H1 (cell line): ENCODE measurements at regions not wholly inside any gene's neighbourhood (a gene's known extent, or its start where the extent isn't known, plus 50 kb on each side); places are given as distances from the start of the nearest gene placed in this dataset.

Experiments
- CTCF ChIA-PET: fragments of 300-600 bp; sonication (Branson Sonifier 250); formaldehyde crosslinking; loops from one replicate; lab custom pipeline; 2021; ENCODE audit not compliant: partially characterized antibody; lab: Charles Lee
- POLR2A ChIA-PET: fragments of 300-600 bp; sonication (Branson Sonifier 250); formaldehyde crosslinking; loops from one replicate; lab custom pipeline; 2021; ENCODE audit warnings: inconsistent platforms; ENCODE audit not compliant: partially characterized antibody; lab: Charles Lee
- DNase-seq, 2 experiments: peaks; one replicate each; pipeline versions ENCODE4 v3.0.0 to v3.0.0-alpha.2; 2010 to 2022; ENCODE audit warnings: low spot score in 2 of 2, low read depth in 1 of 2, mixed read lengths in 1 of 2
- FAIRE-seq: peaks from 2 replicates; lab custom pipeline; 2011; peaks lifted over from hg19 to GRCh38; lab: Jason Lieb, UNC
- H2AFZ ChIP-seq: 2 replicates; pipeline ENCODE4 v1.8.1; 2012; ENCODE audit warnings: low read length, inconsistent platforms
- H2AK5ac ChIP-seq: 2 replicates; pipeline ENCODE4 v1.6.1; 2013; ENCODE audit warnings: low read depth, low read length
- H2BK120ac ChIP-seq: replicated peaks from 2 replicates; pipeline ENCODE3; 2013; ENCODE audit warnings: low read depth, low read length, inconsistent platforms
- H2BK12ac ChIP-seq: 2 replicates; pipeline ENCODE4 v1.6.1; 2013; ENCODE audit warnings: low read depth, low read length
- H2BK15ac ChIP-seq: 2 replicates; pipeline ENCODE4 v1.6.1; 2013; ENCODE audit warnings: low read length
- H2BK20ac ChIP-seq: 2 replicates; pipeline ENCODE4 v1.6.1; 2013; ENCODE audit warnings: low read length
- H2BK5ac ChIP-seq: 2 replicates; pipeline ENCODE4 v1.6.1; 2013; ENCODE audit warnings: low read depth, low read length
- H3K14ac ChIP-seq: 2 replicates; pipeline ENCODE4 v1.6.1; 2013; ENCODE audit warnings: inconsistent platforms; ENCODE audit not compliant: insufficient read length
- H3K18ac ChIP-seq: 2 replicates; pipeline ENCODE4 v1.6.1; 2013; ENCODE audit warnings: low read length; ENCODE audit errors: extremely low read depth
- H3K23ac ChIP-seq: 2 replicates; pipeline ENCODE4 v1.6.1; 2013; ENCODE audit warnings: inconsistent platforms; ENCODE audit not compliant: insufficient read length
- H3K23me2 ChIP-seq: 2 replicates; pipeline ENCODE4 v1.6.1; 2013; ENCODE audit warnings: low read depth, low read length
- H3K27ac ChIP-seq: 2 replicates; pipeline ENCODE4 v1.6.1; 2011; ENCODE audit warnings: low read depth, low read length, inconsistent platforms
- H3K27me3 ChIP-seq, 4 experiments: replicated peaks in 1 of 4; 1 replicate in 1 of 4; 2 replicates in 3 of 4; pipeline versions ENCODE4 v1.6.1 to v1.8.1; 2011 to 2013; ENCODE audit warnings: low read length in 3 of 4, mild to moderate bottlenecking in 3 of 4, inconsistent platforms in 2 of 4, mixed read lengths in 2 of 4, moderate library complexity in 1 of 4; ENCODE audit not compliant: control insufficient read depth in 3 of 4, insufficient read depth in 3 of 4; ENCODE audit errors: extremely low read depth in 1 of 4
- H3K36me3 ChIP-seq, 4 experiments: 2 replicates each; pipeline versions ENCODE4 v1.6.1 to v1.8.1; 2011 to 2013; ENCODE audit warnings: mild to moderate bottlenecking in 4 of 4, low read length in 3 of 4, moderate library complexity in 2 of 4, control low read depth in 1 of 4, inconsistent platforms in 1 of 4; ENCODE audit not compliant: insufficient read depth in 4 of 4, control insufficient read depth in 2 of 4
- H3K4ac ChIP-seq: replicated peaks from 2 replicates; pipeline ENCODE3; 2013; ENCODE audit warnings: low read length, low read depth, mixed read lengths, inconsistent platforms; ENCODE audit not compliant: insufficient read length
- H3K4me1 ChIP-seq, 4 experiments: replicated peaks in 1 of 4; 1 replicate in 1 of 4; 2 replicates in 3 of 4; pipeline versions ENCODE4 v1.6.1 to v1.8.1; 2011 to 2013; ENCODE audit warnings: low read length in 3 of 4, inconsistent platforms in 2 of 4, mixed read lengths in 1 of 4; ENCODE audit not compliant: insufficient read depth in 4 of 4, control insufficient read depth in 3 of 4
- H3K4me2 ChIP-seq, 2 experiments: 2 replicates each; pipeline versions ENCODE4 v1.6.1 to v1.8.1; 2011 to 2013; ENCODE audit warnings: low read depth in 2 of 2, low read length in 2 of 2, control low read depth in 1 of 2, inconsistent platforms in 1 of 2, mild to moderate bottlenecking in 1 of 2; ENCODE audit not compliant: insufficient read depth in 1 of 2
- H3K4me3 ChIP-seq, 4 experiments: fragments of 200-600, 300-600 bp in 1 of 4; sonication (generic), shearing (Covaris generic), sonication (Bioruptor Twin) in 1 of 4; 2 replicates each; pipeline versions ENCODE4 v1.5.1 to v1.8.1; 2011 to 2016; ENCODE audit warnings: low read length in 4 of 4, low read depth in 3 of 4, control low read depth in 2 of 4, inconsistent platforms in 2 of 4, mild to moderate bottlenecking in 2 of 4, mixed read lengths in 1 of 4, moderate library complexity in 1 of 4; ENCODE audit not compliant: insufficient read depth in 2 of 4; ENCODE audit errors: extremely low read depth in 1 of 4
- H3K56ac ChIP-seq: replicated peaks from 2 replicates; pipeline ENCODE3; 2013; ENCODE audit warnings: low read depth, mild to moderate bottlenecking, mixed read lengths, low read length, inconsistent platforms; ENCODE audit not compliant: insufficient read length
- H3K79me1 ChIP-seq: 2 replicates; pipeline ENCODE4 v1.6.1; 2013; ENCODE audit warnings: low read depth, low read length, control low read depth
- H3K79me2 ChIP-seq, 2 experiments: 2 replicates each; pipeline versions ENCODE4 v1.6.1 to v1.8.1; 2012 to 2013; ENCODE audit warnings: low read length in 2 of 2, mild to moderate bottlenecking in 2 of 2, inconsistent platforms in 1 of 2; ENCODE audit not compliant: insufficient read depth in 2 of 2, control insufficient read depth in 1 of 2
- H3K9ac ChIP-seq, 4 experiments: replicated peaks in 1 of 4; 1 replicate in 1 of 4; 2 replicates in 3 of 4; pipeline versions ENCODE4 v1.6.1 to v1.8.1; 2011 to 2013; ENCODE audit warnings: low read depth in 3 of 4, low read length in 3 of 4, control low read depth in 2 of 4, mild to moderate bottlenecking in 2 of 4, moderate library complexity in 2 of 4, inconsistent platforms in 1 of 4; ENCODE audit errors: extremely low read depth in 1 of 4
- H3K9me3 ChIP-seq, 2 experiments: 2 replicates each; pipeline versions ENCODE4 v1.6.1 to v1.8.1; 2012 to 2013; ENCODE audit warnings: mild to moderate bottlenecking in 2 of 2, moderate library complexity in 2 of 2, control low read depth in 1 of 2, inconsistent platforms in 1 of 2, low read depth in 1 of 2, low read length in 1 of 2, mixed read lengths in 1 of 2; ENCODE audit not compliant: insufficient read depth in 2 of 2
- H4K20me1 ChIP-seq, 2 experiments: replicated peaks in 1 of 2; 2 replicates each; pipeline versions ENCODE3 to v1.8.1; 2011 to 2013; ENCODE audit warnings: inconsistent platforms in 2 of 2, low read length in 2 of 2, mild to moderate bottlenecking in 1 of 2; ENCODE audit not compliant: insufficient read depth in 2 of 2, control insufficient read depth in 1 of 2
- H4K5ac ChIP-seq: 2 replicates; pipeline ENCODE4 v1.6.1; 2013; ENCODE audit warnings: low read length, low read depth, mixed read lengths, inconsistent platforms; ENCODE audit not compliant: insufficient read length
- H4K8ac ChIP-seq: 2 replicates; pipeline ENCODE4 v1.8.0; 2013; ENCODE audit warnings: mild to moderate bottlenecking, moderate library complexity, low read length, inconsistent platforms; ENCODE audit not compliant: insufficient read depth; ENCODE audit errors: extremely low read depth
- H4K91ac ChIP-seq: replicated peaks from 2 replicates; pipeline ENCODE3; 2013; ENCODE audit warnings: low read length, mixed read lengths, inconsistent platforms; ENCODE audit not compliant: insufficient read length
- ASH2L ChIP-seq: fragments of 200-600, 300-600 bp; sonication (generic); IDR thresholded peaks from one replicate; pipeline ENCODE4 v1.7.1; 2017; ENCODE audit warnings: low read length
- BACH1 ChIP-seq: IDR thresholded peaks from 2 replicates; pipeline ENCODE4 v1.6.1; 2012; ENCODE audit warnings: low read length, improper control_type of control experiment
- BRCA1 ChIP-seq: IDR thresholded peaks from 2 replicates; pipeline ENCODE4 v1.6.1; 2012; ENCODE audit warnings: low read depth, low read length, improper control_type of control experiment
- CBX8 ChIP-seq: fragments of 300-800, 300-1000 bp; sonication (generic); IDR thresholded peaks from 2 replicates; pipeline ENCODE4 v1.7.1; 2016; ENCODE audit warnings: low read depth, low read length, borderline replicate concordance
- CEBPB ChIP-seq: IDR thresholded peaks from 2 replicates; pipeline ENCODE4 v1.6.1; 2012; ENCODE audit warnings: low read depth, low read length
- HDAC2 ChIP-seq, 2 experiments: fragments of 300-600 bp in 1 of 2; sonication (generic) in 1 of 2; IDR thresholded peaks; 2 replicates each; pipeline ENCODE4 v1.6.1; 2011 to 2012; ENCODE audit warnings: low read depth in 2 of 2, low read length in 2 of 2, mild to moderate bottlenecking in 2 of 2, moderate library complexity in 2 of 2, borderline replicate concordance in 1 of 2, inconsistent platforms in 1 of 2
- KDM5A ChIP-seq: fragments of 200-600 bp; IDR thresholded peaks from 2 replicates; pipeline ENCODE4 v1.7.1; 2012; ENCODE audit warnings: mild to moderate bottlenecking, low read length, inconsistent platforms, mixed read lengths
- POU5F1 ChIP-seq: IDR thresholded peaks from 2 replicates; pipeline ENCODE4 v1.6.1; 2011; ENCODE audit warnings: low read depth, mild to moderate bottlenecking, low read length, moderate library complexity
- RFX5 ChIP-seq: IDR thresholded peaks from 2 replicates; pipeline ENCODE4 v1.6.1; 2011; ENCODE audit warnings: low read depth, low read length, improper control_type of control experiment, borderline replicate concordance
- RXRA ChIP-seq: IDR thresholded peaks from 2 replicates; pipeline ENCODE4 v1.6.1; 2011; ENCODE audit warnings: low read depth, mild to moderate bottlenecking, low read length, moderate library complexity; ENCODE audit not compliant: insufficient read depth
- WGBS, 2 experiments: shearing (Covaris generic) in 1 of 2; methylation state at CpG; one replicate each; pipeline versions ENCODE4 v1.1.6 to v1.1.7; 2013 to 2015; ENCODE audit warnings: low lambda C conversion rate in 2 of 2, mixed read lengths in 2 of 2, inconsistent platforms in 1 of 2, low coverage in 1 of 2, missing lambda C conversion rate in 1 of 2; ENCODE audit not compliant: insufficient replicate concordance in 2 of 2, insufficient coverage in 1 of 2, insufficient read length in 1 of 2; ENCODE audit errors: extremely low coverage in 1 of 2, missing lambda C conversion rate in 1 of 2; 5-methylcytosine and 5-hydroxymethylcytosine counted together
- TF ChIP-seq, protein P1 (sequence below): IDR thresholded peaks from 2 replicates; pipeline ENCODE4 v1.6.1; 2012; ENCODE audit warnings: inconsistent platforms
- TF ChIP-seq, protein P2 (sequence below): IDR thresholded peaks from 2 replicates; pipeline ENCODE4 v1.6.1; 2012; ENCODE audit warnings: inconsistent platforms

DNA sequence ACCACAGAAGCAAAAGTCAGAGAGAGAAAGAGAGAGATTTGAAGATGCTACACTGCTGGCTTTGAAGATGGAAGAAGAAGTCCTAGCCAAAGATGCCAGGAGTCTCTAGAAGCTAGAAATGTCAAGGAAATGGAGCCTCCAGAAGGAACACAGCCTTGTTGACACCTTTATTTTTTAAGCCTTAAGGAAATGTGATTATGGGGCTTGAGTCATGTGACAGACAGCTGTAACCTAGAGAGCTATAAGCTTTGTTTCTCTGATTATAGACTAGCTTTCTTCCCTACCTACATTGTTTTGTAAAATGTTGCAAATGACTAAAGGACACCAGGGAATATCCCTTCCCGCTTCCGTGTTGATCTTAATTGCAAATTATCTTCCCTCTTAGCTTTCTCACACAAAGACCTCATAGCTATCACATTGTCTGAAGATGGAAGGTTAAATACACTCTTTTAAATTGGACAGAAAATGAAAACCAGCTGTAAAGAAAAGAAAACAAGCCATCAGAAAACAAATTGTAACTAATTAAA is 199.9 kb downstream of the ARHGAP12 start:
- Histone ChIP-seq H3K4me2 (peak overlapping the region in 1 of 2 experiments; percentile 19; a peak in 1 of 4 replicates), H3K79me2 (no peaks in the 10 kb centered on the region), H3K27ac (peak overlapping the region; percentile 51; the same call in 1 of the 2 replicates), H3K27me3 (no peaks in the 10 kb centered on the region), H3K4me1 (peaks cover 0 to 4% (median 0%) of the 10 kb centered on the region in 4 experiments; a peak in 1 of 7 replicates), H3K18ac (no peak overlapping the region), H2AK5ac (no peak overlapping the region), H3K36me3 (peaks cover 0 to 17% (median 0%) of the 10 kb centered on the region in 4 experiments; a peak in 2 of 8 replicates), H4K20me1 (no peaks in the 10 kb centered on the region), H2BK12ac (no peak overlapping the region), H2BK15ac (no peak overlapping the region), H4K91ac (peak overlapping the region; percentile 73), H3K79me1 (no peaks in the 10 kb centered on the region), H4K5ac (no peak overlapping the region), H2BK20ac (no peak overlapping the region), H2AFZ (no peak overlapping the region), H3K56ac (no peak overlapping the region), H3K9me3 (peaks cover 17 to 38% of the 10 kb centered on the region in 2 experiments), H3K4me3 (no peak overlapping the region; a peak in 1 of 8 replicates), H3K23ac (no peak overlapping the region), H3K23me2 (no peaks in the 10 kb centered on the region), H4K8ac (no peak overlapping the region), H2BK120ac (peak overlapping the region; percentile 74), H3K4ac (no peak overlapping the region), H3K14ac (no peak overlapping the region), H2BK5ac (no peak overlapping the region; the same call in 1 of the 2 replicates), H3K9ac (no peak overlapping the region)
- POLR2A ChIA-PET, result no interaction called here
- FAIRE-seq (peak; percentile 7), DNase-seq (no peak)
- CTCF ChIA-PET, result interaction anchor here (0.7 to 2.2 kb wide), 6 partner anchors 10 to 1033 kb away, joined by 3 to 9 read pairs (median 3); no protein-coding TSS in a partner anchor
- WGBS, 2 experiments, result 13% methylated on average over 2 of the region's 2 CpGs; no CpG with 5 or more reads in 1 of the 2 experiments
- no peak for TF ChIP-seq RFX5
- no peak for TF ChIP-seq RXRA
- TF ChIP-seq ASH2L, result no peak
- TF ChIP-seq, protein P1, sequence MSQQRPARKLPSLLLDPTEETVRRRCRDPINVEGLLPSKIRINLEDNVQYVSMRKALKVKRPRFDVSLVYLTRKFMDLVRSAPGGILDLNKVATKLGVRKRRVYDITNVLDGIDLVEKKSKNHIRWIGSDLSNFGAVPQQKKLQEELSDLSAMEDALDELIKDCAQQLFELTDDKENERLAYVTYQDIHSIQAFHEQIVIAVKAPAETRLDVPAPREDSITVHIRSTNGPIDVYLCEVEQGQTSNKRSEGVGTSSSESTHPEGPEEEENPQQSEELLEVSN, result peak; percentile 28; the same call in 1 of the 2 replicates
- TF ChIP-seq CEBPB, result no peak
- TF ChIP-seq, protein P2, sequence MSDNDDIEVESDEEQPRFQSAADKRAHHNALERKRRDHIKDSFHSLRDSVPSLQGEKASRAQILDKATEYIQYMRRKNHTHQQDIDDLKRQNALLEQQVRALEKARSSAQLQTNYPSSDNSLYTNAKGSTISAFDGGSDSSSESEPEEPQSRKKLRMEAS, result peak; percentile 39
- no peak for TF ChIP-seq BACH1
- TF ChIP-seq KDM5A, result no peak
- no peak for TF ChIP-seq BRCA1
- 0 out of 4 replicates have a peak, but pooled peaks of 1 of the 2 experiments have one; percentile 25 for TF ChIP-seq HDAC2 (IDR thresholded peaks at IDR 0.05; ENCODE audit: borderline replicate concordance in 1 of 2, low read depth in 2 of 2, low read length in 2 of 2)
- TF ChIP-seq CBX8, result no peak
- no peak for TF ChIP-seq POU5F1
